ENCODE measurements at regions not wholly inside any gene's neighbourhood (a gene's known extent, or its start where the extent isn't known, plus 50 kb on each side); places are given as distances from the start of the nearest gene placed in this dataset.

DNA sequence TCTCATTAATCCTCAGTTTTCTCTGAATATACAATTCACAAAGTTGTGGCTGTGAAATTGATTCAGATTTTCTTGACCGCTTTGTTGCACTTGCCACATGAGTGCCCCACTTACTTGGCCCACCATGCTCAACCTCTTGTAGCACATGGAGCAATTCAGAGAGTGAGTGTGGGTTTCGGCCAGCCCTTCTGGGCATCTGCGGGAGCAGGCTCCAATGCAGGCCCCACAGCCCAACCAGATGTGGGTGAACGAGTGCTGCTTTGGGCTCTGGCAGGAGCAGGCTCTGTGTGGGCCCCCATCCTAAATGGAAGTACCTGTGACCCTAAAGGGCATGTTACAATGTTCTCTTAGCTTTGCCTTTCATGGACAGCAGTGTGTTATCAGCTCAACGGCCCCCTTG, 2338.6 kb downstream of the LRRC4C start:
- H3K4me3 ChIP-seq (replicated peaks; ENCODE audit: insufficient read depth, low read length), result no peak overlapping the region
- DNase-seq (ENCODE audit: low read depth in 1 of 2, low spot score in 1 of 2), result no peak
- no peak overlapping the region for H3K27ac ChIP-seq (replicated peaks)
- TF ChIP-seq, protein P1, sequence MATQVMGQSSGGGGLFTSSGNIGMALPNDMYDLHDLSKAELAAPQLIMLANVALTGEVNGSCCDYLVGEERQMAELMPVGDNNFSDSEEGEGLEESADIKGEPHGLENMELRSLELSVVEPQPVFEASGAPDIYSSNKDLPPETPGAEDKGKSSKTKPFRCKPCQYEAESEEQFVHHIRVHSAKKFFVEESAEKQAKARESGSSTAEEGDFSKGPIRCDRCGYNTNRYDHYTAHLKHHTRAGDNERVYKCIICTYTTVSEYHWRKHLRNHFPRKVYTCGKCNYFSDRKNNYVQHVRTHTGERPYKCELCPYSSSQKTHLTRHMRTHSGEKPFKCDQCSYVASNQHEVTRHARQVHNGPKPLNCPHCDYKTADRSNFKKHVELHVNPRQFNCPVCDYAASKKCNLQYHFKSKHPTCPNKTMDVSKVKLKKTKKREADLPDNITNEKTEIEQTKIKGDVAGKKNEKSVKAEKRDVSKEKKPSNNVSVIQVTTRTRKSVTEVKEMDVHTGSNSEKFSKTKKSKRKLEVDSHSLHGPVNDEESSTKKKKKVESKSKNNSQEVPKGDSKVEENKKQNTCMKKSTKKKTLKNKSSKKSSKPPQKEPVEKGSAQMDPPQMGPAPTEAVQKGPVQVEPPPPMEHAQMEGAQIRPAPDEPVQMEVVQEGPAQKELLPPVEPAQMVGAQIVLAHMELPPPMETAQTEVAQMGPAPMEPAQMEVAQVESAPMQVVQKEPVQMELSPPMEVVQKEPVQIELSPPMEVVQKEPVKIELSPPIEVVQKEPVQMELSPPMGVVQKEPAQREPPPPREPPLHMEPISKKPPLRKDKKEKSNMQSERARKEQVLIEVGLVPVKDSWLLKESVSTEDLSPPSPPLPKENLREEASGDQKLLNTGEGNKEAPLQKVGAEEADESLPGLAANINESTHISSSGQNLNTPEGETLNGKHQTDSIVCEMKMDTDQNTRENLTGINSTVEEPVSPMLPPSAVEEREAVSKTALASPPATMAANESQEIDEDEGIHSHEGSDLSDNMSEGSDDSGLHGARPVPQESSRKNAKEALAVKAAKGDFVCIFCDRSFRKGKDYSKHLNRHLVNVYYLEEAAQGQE (IDR thresholded peaks at IDR 0.05; ENCODE audit: insufficient replicate concordance, low read depth), result no peak
- TF ChIP-seq GABPA (IDR thresholded peaks at IDR 0.05; ENCODE audit: low read depth), result no peak
- TF ChIP-seq SPI1 (IDR thresholded peaks at IDR 0.05; ENCODE audit: borderline replicate concordance, low read depth), result no peak
- no peak for TF ChIP-seq POLR2AphosphoS5 (IDR thresholded peaks at IDR 0.05; ENCODE audit: low read depth)
- TF ChIP-seq, protein P2, sequence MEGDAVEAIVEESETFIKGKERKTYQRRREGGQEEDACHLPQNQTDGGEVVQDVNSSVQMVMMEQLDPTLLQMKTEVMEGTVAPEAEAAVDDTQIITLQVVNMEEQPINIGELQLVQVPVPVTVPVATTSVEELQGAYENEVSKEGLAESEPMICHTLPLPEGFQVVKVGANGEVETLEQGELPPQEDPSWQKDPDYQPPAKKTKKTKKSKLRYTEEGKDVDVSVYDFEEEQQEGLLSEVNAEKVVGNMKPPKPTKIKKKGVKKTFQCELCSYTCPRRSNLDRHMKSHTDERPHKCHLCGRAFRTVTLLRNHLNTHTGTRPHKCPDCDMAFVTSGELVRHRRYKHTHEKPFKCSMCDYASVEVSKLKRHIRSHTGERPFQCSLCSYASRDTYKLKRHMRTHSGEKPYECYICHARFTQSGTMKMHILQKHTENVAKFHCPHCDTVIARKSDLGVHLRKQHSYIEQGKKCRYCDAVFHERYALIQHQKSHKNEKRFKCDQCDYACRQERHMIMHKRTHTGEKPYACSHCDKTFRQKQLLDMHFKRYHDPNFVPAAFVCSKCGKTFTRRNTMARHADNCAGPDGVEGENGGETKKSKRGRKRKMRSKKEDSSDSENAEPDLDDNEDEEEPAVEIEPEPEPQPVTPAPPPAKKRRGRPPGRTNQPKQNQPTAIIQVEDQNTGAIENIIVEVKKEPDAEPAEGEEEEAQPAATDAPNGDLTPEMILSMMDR (IDR thresholded peaks at IDR 0.05; ENCODE audit: insufficient read depth, low read length), result no peak
- H3K27me3 ChIP-seq (ENCODE audit: insufficient read depth, poor library complexity, severe bottlenecking), result no peaks in the 10 kb centered on the region

DNA sequence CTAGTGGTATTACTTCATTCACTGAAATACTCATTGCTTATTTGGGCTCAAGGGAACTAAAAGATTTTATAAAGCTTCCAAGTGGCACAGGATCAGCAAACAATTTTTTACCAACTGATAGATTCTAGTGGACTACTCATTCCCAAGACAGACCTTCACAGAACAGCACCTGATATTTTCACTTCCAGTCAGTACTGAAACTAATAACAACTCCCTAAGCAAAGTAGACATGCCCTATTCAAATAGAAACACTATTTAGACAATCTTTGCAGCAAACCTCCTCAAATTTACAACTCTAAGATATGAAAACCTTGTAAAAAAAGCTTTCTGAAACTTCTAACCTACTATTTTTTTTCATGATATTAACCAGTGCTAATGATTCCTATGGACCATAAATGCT, 2345.8 kb downstream of the LRRC4C start:
- Histone ChIP-seq H3K4me3 (replicated peaks; ENCODE audit: insufficient read depth, low read length) (no peak overlapping the region), H3K27me3 (ENCODE audit: insufficient read depth, poor library complexity, severe bottlenecking) (no peaks in the 10 kb centered on the region), H3K27ac (replicated peaks) (no peak overlapping the region)
- DNase-seq (ENCODE audit: low read depth in 1 of 2, low spot score in 1 of 2), result no peak
- no peak for TF ChIP-seq SPI1 (IDR thresholded peaks at IDR 0.05; ENCODE audit: borderline replicate concordance, low read depth)
- TF ChIP-seq, protein P2 (IDR thresholded peaks at IDR 0.05; ENCODE audit: insufficient read depth, low read length), result no peak
- TF ChIP-seq, protein P1 (IDR thresholded peaks at IDR 0.05; ENCODE audit: insufficient replicate concordance, low read depth), result no peak
- no peak for TF ChIP-seq POLR2AphosphoS5 (IDR thresholded peaks at IDR 0.05; ENCODE audit: low read depth)
- TF ChIP-seq GABPA (IDR thresholded peaks at IDR 0.05; ENCODE audit: low read depth), result no peak

DNA sequence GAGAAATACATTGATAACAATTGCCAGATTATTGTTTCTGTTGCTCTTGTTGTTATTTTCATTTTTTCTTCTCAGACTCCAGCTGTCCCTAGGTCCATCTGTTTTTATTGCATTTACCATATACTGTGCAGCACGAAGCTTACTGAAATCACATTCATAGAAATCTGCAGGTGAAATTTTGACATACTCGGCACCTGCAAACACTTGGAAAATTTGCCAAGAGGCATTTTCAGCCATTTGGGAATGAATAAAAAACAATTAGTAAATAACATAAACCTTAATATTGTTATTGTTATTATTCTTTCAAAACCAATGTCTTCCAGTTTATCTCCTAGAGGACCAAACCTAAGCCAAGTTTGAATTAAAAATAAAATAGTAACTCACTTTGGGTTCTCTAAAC, 2357.2 kb downstream of the LRRC4C start:
- Histone ChIP-seq H3K4me3 (replicated peaks; ENCODE audit: insufficient read depth, low read length) (no peak overlapping the region), H3K27me3 (ENCODE audit: insufficient read depth, poor library complexity, severe bottlenecking) (no peaks in the 10 kb centered on the region), H3K27ac (replicated peaks) (no peak overlapping the region)
- TF ChIP-seq, protein P1 (IDR thresholded peaks at IDR 0.05; ENCODE audit: insufficient replicate concordance, low read depth), result no peak
- no peak for TF ChIP-seq GABPA (IDR thresholded peaks at IDR 0.05; ENCODE audit: low read depth)
- TF ChIP-seq SPI1 (IDR thresholded peaks at IDR 0.05; ENCODE audit: borderline replicate concordance, low read depth), result no peak
- no peak for TF ChIP-seq POLR2AphosphoS5 (IDR thresholded peaks at IDR 0.05; ENCODE audit: low read depth)
- TF ChIP-seq, protein P2 (IDR thresholded peaks at IDR 0.05; ENCODE audit: insufficient read depth, low read length), result no peak
- DNase-seq (ENCODE audit: low read depth in 1 of 2, low spot score in 1 of 2), result no peak

Measured in HL-60 (cell line).